SH-SY5Y (cell line): ENCODE measurements at regions not wholly inside any gene's neighbourhood (a gene's known extent, or its start where the extent isn't known, plus 50 kb on each side); places are given as distances from the start of the nearest gene placed in this dataset.

ENCODE experiments used
- GATA2 ChIP-seq: IDR thresholded peaks from 2 replicates; pipeline ENCODE4 v1.6.1; 2011; ENCODE audit warnings: mild to moderate bottlenecking, low read depth, low read length
- GATA3 ChIP-seq: IDR thresholded peaks from 2 replicates; pipeline ENCODE4 v1.6.1; 2011; ENCODE audit warnings: low read depth, mild to moderate bottlenecking, low read length, moderate library complexity

DNA sequence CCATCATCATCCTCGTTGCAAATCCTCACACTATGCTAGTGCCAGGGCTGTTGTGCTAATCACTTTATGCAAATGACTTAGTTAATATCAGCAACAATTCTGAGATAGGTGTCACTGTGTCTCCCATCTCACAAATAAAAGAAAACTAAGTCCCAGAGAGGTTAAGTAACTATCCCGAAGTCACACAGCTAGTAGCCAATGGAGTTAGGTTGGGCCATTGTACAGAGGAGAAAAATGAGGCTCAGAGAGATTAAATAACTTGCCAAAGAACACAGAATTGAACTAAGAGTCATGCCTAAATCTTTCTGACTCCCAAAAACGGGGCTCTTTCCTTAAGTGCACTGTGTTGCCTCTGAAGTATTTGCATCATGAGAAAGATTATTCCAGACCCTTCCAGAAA, 146.4 kb downstream of the MIS18A start:
- TF ChIP-seq GATA3, result no peak
- TF ChIP-seq GATA2, result no peak
